HG03565 (cell line): ENCODE measurements at regions not wholly inside any gene's neighbourhood (a gene's known extent, or its start where the extent isn't known, plus 50 kb on each side); places are given as distances from the start of the nearest gene placed in this dataset.

Experiments used
- ATAC-seq: cut with Tn5 transposase; IDR thresholded peaks from one replicate; pipeline ENCODE4 v1.9.1; 2021; ENCODE audit warnings: mild to moderate bottlenecking, moderate library complexity; ENCODE audit not compliant: unreplicated experiment

DNA sequence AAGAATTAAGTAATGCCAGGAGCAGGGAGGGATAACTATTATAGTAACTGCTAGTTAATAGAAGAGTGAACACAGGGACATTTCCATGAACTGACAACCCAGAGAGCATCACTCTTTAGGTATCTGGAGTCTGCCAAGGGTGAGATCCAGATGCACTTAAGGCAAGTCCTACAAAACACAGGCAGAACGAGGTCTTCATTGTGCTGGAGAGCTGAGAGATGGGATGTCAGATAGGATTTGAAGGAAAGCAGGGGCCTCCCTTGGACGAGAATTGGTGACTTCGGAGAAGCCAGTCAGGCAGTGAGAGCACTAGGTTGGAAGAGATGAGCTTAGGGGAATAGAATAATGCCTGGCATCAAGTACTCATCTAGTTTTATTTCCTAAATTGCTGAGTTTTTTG, 684.5 kb downstream of the GATA3 start:
- no peak for ATAC-seq

GRCh38 chr10:8752146-8752843, 697.8 kb downstream of the GATA3 start:
- ATAC-seq: no peak

GRCh38 chr10:8758029-8758428, 703.5 kb downstream of the GATA3 start:
- no peak for ATAC-seq

DNA sequence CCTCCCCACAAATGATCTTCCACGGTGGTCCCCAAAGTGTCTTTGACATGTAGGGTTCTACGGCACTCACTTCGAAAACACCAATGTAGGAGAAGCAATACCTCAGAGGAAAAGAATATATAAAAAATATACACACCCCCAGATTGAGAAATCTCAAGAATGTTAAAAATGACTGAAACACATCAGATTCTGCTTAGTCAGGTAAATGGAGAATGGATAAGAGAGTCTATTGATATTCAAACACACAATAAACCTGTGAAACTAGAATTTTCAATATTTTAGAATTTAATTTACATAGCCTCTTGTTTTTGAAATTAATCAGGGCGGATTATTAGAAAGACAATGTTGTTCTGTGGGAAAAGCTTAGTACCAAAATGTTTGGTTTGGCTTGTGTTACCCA, 712.4 kb downstream of the GATA3 start:
- ATAC-seq: no peak

DNA sequence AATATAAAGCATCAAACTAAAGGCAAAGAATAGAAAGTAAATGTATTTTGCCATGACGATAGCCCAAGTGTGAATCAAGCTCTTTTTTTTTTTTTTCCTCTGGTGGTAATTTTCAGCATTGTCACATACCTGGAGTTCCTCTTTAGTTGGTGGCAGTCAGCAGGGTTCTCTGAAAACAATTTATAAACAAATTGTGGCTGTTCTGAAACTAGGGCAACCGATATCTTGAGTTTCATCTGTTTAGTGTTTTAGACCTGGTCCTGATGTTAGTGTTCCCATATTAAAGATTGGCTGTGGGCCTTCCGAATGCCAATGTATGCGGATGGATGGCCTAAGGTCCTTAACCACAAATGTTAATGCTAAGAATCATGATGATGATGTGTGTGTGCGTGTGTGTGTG, 713.1 kb downstream of the GATA3 start:
- ATAC-seq: no peak

DNA sequence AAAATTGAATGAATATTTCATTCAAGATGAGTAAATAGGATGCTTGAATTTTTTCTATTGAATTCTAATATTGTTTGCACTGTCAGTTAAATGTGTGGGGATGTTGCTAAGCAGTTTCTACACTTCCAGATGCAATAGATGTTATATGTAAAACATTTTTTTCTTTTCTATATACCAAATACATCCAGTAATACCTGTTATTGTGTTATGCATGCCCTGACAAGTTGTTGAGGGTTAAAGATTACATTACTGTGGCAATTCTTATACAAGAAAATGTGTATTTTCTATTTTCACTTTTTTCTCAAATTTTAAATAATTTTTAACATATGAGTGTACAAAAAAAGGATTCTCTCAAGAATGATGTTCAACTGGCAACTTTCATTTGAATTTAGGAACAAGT, 713.9 kb downstream of the GATA3 start:
- no peak for ATAC-seq

DNA sequence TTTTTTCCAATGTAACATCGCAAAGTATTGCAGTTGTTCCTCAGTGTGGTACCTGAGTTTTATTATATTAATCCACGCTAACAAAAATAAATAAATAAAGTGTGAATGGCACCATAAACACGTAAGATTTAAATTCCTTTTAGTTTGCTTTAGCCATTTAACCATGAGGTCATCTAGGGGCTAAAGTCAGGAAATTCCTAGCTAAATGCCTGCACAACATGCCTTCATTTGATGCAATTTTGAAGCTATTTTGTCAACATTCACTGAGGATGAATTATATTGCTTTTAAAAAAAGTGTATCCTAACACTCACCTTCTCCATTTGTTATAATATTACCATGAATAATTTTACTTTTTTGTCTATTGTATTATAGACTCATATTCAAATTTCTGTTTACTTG, 714.4 kb downstream of the GATA3 start:
- no peak for ATAC-seq

GRCh38 chr10:8776926-8777622, 722.6 kb downstream of the GATA3 start:
- ATAC-seq: no peak

DNA sequence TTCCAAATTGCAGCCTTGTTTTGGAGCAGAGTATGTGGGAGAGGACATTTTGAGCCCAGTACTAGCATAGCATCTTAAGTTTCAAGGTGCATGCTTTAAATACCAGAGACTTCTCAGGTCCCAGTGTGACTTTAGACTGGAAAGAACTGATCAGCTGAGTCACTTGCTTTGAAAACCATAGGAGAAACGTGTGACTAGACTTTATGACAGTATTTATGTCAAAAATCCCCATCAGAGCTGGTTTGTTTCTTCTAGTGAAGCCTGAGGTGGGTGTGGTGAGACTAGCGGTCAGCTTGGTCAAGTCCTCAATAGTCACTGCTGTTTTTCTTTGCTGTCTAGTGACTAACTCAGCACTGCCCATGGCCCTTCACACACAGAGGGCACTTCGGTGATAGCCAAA, 724.2 kb downstream of the GATA3 start:
- ATAC-seq: no peak

- ATAC-seq: no peak
These were observed 733.2 kb downstream of the GATA3 start for GRCh38 chr10:8787649-8788048.

DNA sequence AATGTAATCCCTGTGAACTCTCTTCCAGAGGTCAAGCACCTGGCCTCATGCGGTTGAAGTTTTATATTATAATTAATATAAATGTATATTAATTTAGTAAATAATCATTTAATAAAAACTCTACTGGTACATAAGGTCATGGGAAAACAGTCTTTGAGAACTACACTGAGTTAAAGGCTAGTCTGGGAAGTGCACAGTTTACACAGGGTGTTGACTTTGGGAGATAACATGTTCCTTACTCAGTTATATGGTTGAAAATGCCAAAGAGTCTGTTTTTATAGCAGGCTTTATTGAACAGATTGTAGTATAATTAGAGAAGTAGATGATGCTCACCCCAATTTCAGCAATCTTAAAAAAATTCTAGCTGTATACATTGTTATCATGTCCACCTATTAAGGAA, 735.9 kb downstream of the GATA3 start:
- ATAC-seq: no peak

DNA sequence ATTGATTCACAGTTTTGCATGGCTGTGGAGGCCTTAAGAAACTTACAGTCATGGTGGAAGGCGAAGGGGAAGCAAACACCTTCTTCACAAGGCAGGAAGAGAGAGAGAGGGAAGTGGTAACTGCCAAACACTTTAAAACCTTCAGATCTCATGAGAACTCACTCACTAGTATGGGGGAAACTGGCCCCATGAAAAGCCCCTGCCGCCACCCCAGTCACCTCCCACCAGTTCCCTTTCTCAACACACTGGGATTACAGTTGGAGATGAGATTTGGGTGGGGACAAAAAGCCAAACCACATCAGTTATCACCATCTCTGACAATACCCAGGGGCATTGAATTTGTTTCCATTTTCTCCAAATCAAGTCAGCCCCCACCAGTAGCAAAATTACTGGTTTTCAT, 740.4 kb downstream of the GATA3 start:
- ATAC-seq: no peak

DNA sequence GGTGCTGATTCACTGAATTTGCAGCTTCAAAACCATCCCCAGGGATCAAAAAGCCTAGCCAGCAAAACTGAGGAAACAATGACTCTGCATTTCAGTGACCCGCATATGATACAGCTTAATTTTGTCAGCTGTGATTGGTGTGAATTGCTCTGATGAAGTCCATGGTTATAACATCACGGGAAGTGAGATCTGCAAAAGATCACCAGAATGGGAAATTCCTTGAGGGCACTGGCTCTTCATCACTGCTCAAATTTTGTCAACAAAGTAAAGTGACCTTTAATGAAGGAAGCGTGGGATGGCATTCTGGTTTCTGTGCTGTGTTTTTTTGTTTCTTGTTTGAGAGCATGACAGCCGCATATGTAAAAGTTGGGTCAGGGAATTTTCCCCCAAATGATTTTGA, 745.9 kb downstream of the GATA3 start:
- ATAC-seq: no peak

DNA sequence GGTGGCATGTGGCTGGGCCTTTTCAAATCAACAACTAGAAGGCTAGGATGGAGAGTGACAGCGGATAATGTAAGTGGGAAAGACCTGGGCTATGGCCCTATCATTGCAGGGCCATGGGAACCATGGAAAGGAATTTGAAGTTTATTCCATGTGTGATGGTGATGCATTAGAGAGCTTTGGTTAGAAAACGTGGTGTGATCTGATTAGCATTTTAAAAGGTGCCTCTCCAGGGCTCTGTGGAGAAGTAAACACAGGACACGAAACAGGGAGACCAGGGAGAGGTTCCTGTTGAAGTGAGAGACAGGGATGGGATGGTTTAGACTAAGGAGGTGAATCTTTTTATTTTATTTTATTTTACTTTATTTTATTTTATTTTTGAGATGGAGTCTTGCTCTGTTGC, 749.5 kb downstream of the GATA3 start:
- no peak for ATAC-seq

- no peak for ATAC-seq
These were observed 756.2 kb downstream of the GATA3 start for GRCh38 chr10:8810677-8811076.

DNA sequence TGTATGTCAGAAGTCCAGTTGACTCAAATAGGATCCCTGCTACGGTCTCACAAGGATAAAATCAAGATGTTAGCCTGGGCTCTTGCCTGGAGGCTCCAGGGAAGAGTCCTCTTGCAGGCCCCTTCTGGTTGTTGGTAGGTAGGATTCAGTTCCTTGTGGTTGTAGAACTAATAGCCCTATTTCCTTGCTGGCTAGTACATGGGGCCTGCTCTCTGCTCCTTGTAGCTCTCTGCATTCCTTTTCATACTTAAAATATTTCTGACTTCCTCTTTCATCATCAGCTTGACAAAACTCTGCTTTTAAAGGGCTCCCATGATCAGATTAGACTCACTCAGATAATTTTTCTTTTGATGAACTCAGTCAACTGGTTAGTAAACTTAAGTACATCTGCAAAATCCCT, 756.7 kb downstream of the GATA3 start:
- ATAC-seq: no peak

GRCh38 chr10:8815969-8816368, 761.5 kb downstream of the GATA3 start:
- ATAC-seq: no peak

DNA sequence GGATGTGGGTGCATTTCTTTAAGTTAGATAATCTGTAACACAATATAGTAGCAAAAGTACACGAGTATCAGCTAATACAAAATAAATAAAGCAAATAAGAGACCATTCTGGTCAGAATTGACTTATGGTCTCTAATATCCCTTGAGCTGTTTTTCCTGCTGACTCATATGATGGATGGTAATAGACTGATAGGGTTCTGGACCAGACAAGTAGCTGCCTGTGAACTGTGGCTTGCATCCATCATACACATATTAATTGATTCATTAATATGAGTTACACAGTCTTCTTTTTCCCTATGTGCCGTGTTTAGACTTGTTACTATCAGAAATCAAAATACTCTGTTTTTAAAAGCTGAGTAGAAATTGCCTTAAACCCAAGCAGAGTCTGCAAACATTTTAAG, 762.8 kb downstream of the GATA3 start:
- no peak for ATAC-seq

DNA sequence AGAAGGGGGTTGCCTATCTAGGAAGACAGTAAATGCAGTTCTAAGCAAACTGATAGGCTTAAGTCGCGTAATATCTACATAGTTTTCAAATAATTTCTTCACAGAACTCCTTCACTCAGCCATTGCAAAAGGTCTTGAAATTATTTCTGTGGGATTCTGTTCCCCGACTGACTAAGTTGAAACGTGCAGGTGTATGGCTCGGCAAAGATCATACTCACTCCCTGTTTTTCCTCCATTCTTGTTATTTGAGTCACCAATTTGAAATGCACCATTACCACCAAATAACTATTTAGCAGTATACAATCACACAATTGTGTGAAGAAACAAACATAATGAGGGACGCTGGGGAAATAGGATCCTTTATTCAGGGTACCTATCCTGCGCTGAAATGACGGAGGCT, 771.1 kb downstream of the GATA3 start:
- ATAC-seq: no peak

GRCh38 chr10:8829592-8829991, 775.1 kb downstream of the GATA3 start:
- no peak for ATAC-seq

DNA sequence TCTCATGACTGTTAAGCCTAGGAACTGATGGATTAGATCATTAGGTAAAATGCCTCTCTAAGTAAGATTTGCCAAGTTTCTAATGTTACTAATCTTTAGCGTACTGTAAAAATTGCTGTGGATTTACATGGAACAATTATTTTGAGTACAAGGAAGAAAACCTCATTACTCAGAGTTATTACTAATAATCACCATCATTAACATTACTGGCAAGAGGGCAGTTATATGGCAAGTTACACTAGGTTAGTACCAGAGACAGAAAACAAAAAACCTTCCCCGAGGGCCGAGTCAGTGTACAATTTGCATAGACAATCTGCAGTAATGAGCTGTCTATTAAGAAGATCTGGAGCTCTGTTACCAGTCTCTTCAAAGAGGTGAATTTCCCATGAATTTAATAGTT, 775.6 kb downstream of the GATA3 start:
- ATAC-seq: no peak

DNA sequence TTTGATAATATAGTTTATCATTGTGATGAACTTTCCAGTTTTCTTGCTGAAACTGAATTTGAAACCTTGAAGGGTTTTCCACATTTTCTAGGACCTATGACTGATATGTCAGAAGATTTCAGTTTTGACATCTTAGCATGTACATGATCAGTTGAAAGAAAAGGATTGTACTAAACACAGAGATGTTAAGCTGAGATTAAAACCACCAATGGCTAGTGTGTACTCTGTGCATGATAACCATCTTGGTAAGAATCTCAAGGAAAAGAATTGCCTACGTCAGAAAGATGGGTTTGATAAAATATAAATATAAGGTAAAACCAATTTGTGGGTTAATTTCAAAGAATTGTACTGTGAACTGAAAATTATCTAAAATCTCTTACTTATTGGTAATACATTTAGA, 776.4 kb downstream of the GATA3 start:
- ATAC-seq: no peak
